GM21528 (cell line): ENCODE measurements at regions not wholly inside any gene's neighbourhood (a gene's known extent, or its start where the extent isn't known, plus 50 kb on each side); places are given as distances from the start of the nearest gene placed in this dataset.
"Not testable (repeated sequence)": the region's sequence is repeated elsewhere in the genome, so short reads cannot be mapped to it uniquely, and the experiment has no call there.

Experiments
- ATAC-seq: cut with Tn5 transposase; IDR thresholded peaks from one replicate; pipeline ENCODE4 v1.9.1; 2021; ENCODE audit warnings: mild to moderate bottlenecking, moderate library complexity; ENCODE audit not compliant: unreplicated experiment, low FRiP score

- no peak for ATAC-seq
These were observed 1599.1 kb downstream of the PCDH9 start for GRCh38 chr13:65631078-65631477.

DNA sequence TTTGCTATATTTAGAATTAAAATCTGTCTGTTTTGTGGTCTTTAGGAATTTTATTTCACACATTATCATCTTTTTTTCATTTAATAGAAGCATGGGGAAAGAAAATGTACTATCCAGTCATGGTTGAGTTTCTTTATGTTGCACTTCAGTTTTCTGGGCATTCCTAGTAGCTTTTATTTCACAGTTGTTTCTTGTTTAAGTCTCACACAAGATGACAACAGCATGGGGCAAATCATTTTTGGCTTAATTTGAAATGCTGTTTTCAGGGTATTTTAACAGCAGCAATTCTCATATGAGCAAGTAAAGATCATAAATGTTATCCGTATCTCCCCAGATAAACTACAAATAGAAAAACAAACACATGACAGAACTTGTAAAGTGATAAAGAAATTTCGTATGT lies 1600.2 kb downstream of the PCDH9 start:
- ATAC-seq: no peak

GRCh38 chr13:65623148-65623547 lies 1607.0 kb downstream of the PCDH9 start:
- ATAC-seq: no peak

DNA sequence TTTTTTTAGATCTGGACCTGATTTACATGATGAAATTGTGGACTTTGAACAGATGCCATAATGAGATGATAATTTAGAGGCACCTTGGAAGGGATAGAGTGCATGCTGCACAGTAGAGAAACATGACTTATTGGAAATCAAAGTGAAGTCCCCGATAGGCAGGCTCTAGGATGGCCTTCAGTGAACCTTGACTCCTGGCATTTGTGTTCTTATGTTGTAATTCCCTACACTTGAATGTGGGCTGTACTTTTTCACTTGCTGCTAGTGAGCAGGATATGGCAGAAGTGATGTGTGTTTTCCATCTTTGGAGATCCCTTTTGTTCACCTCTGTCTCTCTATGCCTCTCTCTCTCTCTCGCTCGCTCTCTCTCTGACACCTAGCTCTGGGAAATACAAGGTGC lies 1614.6 kb downstream of the PCDH9 start:
- no peak for ATAC-seq

GRCh38 chr13:65613004-65613403 lies 1617.1 kb downstream of the PCDH9 start:
- no peak for ATAC-seq

- ATAC-seq: no peak
These were observed 1620.8 kb downstream of the PCDH9 start for GRCh38 chr13:65609350-65609749.

- ATAC-seq: no peak
These were observed 1623.5 kb downstream of the PCDH9 start for GRCh38 chr13:65606622-65607021.

- ATAC-seq: no peak
These were observed 1624.7 kb downstream of the PCDH9 start for GRCh38 chr13:65605396-65605795.

GRCh38 chr13:65603160-65603559 lies 1627.0 kb downstream of the PCDH9 start:
- ATAC-seq: no peak

- ATAC-seq: no peak
These were observed 1628.3 kb downstream of the PCDH9 start for GRCh38 chr13:65601855-65602254.

DNA sequence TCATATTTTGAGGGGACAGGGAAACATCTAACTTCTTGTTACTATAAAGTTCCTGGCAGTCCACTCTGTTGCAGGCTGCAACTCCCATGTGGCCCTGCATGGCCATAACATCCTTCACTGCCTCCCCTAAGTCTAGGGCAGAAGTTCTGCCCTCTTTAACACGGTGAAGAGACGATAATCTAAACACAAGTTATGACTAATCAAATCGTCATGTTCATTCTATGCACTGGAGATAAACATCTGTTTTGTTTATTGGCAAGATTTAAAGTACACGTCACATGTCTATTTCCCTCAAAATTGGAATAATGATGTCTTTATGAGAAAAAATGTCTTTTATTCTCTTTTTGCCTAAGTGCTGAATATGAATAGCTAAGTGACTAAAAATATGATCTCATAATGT lies 1629.4 kb downstream of the PCDH9 start:
- no peak for ATAC-seq

DNA sequence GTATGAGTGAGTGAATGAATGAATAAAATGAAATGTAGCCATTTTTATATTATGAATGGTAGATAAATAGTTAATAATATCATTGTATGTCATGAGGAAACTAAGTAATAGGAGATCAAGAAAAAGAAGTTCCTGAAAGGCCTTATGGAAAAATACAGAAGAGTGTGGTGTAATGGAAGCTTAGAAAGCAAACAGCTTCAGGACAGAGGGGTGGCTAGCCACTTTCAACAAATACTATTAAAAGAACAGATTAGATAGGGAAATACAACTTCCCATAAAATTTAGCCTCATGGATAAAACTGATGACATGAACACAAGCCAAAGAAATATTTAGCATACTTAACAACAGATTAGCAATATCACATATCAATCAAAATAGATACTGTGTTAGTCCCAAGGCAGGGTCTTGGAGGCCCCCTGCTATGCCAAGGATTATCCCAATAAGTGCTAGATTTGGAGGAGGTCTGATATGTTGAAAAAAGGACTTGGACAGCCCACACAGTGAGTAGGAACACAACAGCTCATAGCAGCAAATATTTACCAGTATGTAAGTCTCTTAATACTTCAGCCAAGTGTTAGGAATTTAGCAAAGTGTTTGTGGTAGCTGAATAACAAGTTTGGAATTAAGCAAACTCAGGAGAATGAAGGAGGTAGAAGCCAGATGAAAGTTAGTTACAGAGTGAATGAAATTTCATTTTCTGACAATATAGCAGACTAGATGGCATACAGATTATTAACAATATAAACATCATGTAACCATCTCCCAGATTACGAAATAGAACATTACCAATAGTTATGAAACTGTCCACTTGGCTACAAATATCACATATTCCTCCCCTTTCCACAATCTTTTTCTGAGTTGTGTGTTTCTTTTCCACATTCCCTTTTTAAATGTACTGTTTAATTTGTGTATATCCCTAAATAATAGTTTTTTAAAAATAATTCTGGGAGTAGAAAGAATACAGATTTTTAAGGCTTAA lies 1632.0 kb downstream of the PCDH9 start:
- ATAC-seq: no peak

DNA sequence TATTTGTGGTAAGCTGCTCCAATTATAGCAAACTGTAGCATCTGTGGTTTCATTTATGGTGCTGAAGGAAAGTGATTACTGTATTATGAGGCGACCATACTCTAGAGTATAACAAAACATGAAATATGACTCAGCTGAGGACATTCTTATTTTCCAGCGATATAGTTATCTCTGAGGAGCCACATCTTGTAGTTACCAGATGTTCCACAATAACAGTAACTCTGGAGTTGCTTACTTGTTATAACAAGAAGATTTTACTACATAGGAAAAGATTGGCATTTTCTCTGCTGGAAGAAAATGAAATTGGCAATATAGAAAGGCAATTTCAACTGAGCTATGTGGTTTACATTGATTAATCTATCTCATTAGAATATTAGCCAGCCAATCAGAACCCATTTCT lies 1634.2 kb downstream of the PCDH9 start:
- ATAC-seq: no peak

DNA sequence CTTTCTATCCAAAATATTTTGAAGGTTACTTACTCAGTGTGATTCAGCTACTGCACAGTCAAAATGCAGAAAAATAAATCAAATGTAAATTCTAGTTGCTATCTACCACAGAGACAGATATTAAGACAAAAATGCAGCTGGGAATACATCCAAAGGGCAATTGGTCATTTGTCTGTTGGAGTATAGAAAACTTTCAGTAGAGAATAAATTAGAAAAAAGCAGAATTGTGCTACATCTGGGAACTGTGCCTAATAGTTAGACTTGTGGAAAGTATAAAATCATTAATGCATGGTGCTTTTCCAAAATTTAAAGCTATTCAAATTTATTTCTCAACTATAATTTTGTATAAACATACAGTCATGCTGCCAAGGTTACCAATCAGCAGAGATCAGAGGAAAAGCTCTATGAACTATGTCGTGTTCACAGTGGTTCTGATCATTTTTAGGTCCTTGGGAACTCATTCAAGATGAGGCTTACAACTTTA lies 1635.8 kb downstream of the PCDH9 start:
- ATAC-seq: no peak

- no peak for ATAC-seq
These were observed 1636.8 kb downstream of the PCDH9 start for GRCh38 chr13:65593298-65593874.

DNA sequence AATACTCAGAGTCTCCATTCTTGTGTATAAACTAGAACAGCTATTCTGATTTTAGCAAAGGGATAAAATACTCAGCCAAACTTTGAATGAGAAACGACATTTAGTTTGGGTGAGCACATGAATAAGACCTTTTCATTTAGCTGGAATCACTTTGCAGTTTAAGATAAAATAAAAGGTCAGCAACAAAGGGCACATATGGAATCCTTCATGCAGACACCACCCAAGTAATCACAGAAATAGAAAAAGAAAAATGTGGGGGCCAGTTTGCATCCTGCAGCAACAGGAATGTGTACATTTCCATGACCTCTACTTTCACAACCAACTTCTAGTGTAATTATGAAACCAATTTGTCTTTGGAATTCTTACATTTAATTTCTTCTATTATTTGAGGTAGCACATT lies 1637.4 kb downstream of the PCDH9 start:
- ATAC-seq: no peak

GRCh38 chr13:65585346-65585745 lies 1644.8 kb downstream of the PCDH9 start:
- ATAC-seq: no peak

DNA sequence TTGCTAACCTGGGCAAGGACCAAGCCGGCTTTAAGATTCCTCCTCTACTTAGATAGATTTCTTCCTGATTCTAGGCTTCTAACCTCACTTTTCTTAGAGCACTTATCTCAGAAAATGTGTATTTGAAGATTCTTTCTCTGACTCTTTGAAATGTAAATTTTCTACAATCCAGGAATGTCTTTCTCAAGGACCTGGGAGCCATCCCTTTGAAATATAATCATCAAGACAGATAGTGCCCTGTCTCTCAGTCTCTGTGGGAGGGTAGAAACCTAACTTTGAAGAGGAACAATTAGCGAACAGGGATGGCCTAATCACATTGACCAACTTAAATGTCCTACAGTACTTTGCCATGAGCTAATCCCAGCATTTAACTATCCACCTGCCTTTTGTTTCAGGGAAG lies 1646.0 kb downstream of the PCDH9 start:
- ATAC-seq: no peak

DNA sequence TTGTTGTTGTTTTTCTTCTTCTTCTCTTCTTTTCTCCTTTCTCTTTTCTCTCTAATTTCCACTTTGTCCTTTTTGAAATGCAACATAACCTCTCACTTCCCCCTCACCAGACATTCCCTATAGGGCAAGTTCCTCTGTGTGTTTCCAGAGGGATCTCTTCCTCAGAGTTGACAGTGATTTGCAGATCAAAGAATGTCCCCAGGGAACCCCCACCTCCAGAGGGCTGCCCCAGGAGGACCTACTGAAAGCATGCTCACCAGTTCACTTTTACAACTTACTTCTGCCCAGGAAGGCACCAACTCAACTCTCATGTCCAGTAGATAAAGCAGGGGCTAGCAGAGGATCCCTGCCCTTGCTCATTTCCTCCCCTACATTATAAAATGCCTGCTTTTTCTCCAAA lies 1648.0 kb downstream of the PCDH9 start:
- no peak for ATAC-seq

DNA sequence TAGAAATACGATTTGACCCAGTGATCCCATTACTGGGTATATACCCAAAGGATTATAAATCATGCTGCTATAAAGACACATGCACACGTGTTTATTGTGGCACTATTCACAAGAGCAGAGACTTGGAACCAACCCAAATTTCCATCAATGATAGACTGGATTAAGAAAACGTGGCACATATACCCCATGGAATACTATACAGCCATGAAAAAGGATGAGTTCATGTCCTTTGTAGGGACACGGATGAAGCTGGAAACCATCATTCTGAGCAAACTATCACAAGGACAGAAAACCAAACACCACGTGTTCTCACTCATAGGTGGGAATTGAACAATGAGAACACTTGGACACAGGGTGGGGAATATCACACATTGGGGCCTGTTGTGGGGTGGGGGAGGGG lies 1665.6 kb downstream of the PCDH9 start:
- ATAC-seq: not testable (repeated sequence)

- no peak for ATAC-seq
These were observed 1667.8 kb downstream of the PCDH9 start for GRCh38 chr13:65562305-65562704.

DNA sequence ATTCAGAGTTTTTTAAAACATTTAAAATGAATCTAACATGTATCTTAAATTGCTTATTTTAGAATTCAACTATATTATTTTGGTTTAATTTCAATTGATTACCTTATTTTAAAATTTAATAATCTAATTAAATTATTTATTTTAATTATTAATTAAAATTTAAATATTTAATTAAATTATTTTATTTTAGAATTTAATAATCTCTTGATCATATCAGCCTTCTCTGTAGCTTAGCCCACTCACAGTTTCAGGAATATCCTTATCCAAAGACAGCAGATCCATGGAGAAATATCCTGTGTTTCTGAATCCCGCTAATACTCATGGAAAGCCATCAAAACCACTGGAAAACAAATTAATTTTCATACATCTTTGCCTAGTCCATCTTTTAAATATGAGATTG lies 1669.2 kb downstream of the PCDH9 start:
- no peak for ATAC-seq
